ENCODE measurements at regions not wholly inside any gene's neighbourhood (a gene's known extent, or its start where the extent isn't known, plus 50 kb on each side); places are given as distances from the start of the nearest gene placed in this dataset.
A peak's percentile ranks its signal among the peaks of the same experiment; 100 is the strongest.

GRCh38 chr15:69863446-69863845 is 234.3 kb downstream of the TLE3 start:
- Histone ChIP-seq H3K23ac (ENCODE audit: low read depth, low read length) (no peak overlapping the region), H3K9me3 (ENCODE audit: control insufficient read depth, insufficient read depth, low read length) (no peaks in the 10 kb centered on the region), H4K5ac (ENCODE audit: low read depth, low read length) (no peak overlapping the region), H3K79me1 (ENCODE audit: low read depth in 1 of 2, low read length in 2 of 2) (no peaks in the 10 kb centered on the region), H3K27ac (ENCODE audit: insufficient read depth, low read length) (peak overlapping the region; percentile 34; the same call in 1 of the 2 replicates), H3K18ac (ENCODE audit: low read depth, low read length) (peak overlapping the region; percentile 69), H2AK9ac (replicated peaks; ENCODE audit: low read depth, low read length, poor library complexity) (no peak overlapping the region), H4K8ac (ENCODE audit: low read depth in 2 of 2, low read length in 2 of 2) (peak overlapping the region in 1 of 2 experiments; percentile 43; a peak in 2 of 4 replicates), H3K4me1 (ENCODE audit: control insufficient read depth, insufficient read depth, low read length) (peaks cover 18% of the 10 kb centered on the region), H3K27me3 (ENCODE audit: control insufficient read depth, insufficient read depth, low read length) (no peaks in the 10 kb centered on the region; the same call in 1 of the 2 replicates), H2BK120ac (ENCODE audit: low read depth, low read length) (peak overlapping the region; percentile 46; the same call in 1 of the 2 replicates), H2BK20ac (ENCODE audit: low read depth, low read length) (peak overlapping the region; percentile 58; the same call in 1 of the 2 replicates), H3K4me2 (ENCODE audit: low read depth, low read length) (no peak overlapping the region), H2BK15ac (ENCODE audit: low read depth, low read length) (no peak overlapping the region; the same call in 2 of the 3 replicates), H3K4ac (ENCODE audit: low read depth, low read length) (peak overlapping the region; percentile 23), H2BK5ac (ENCODE audit: low read depth, low read length, poor library complexity, severe bottlenecking) (no peak overlapping the region), H4K91ac (ENCODE audit: insufficient read depth, low read depth, low read length) (peak overlapping the region; percentile 12; the same call in 1 of the 2 replicates), H3K9me1 (ENCODE audit: insufficient read depth, low read length) (peaks cover 10% of the 10 kb centered on the region), H3K4me3 (ENCODE audit: insufficient read depth, low read depth, low read length) (no peak overlapping the region), H4K20me1 (ENCODE audit: insufficient read depth, low read length) (no peaks in the 10 kb centered on the region), H3K56ac (ENCODE audit: extremely low read depth, insufficient read depth, low read length) (no peak overlapping the region), H3K9ac (ENCODE audit: low read depth, low read length) (no peak overlapping the region), H2AFZ (replicated peaks; ENCODE audit: low read length, poor library complexity) (no peak overlapping the region), H2AK5ac (ENCODE audit: low read depth, low read length) (peak overlapping the region; percentile 46; the same call in 1 of the 2 replicates), H3K36me3 (ENCODE audit: control insufficient read depth, insufficient read depth, low read length) (no peaks in the 10 kb centered on the region), H3K14ac (replicated peaks; ENCODE audit: low read depth, low read length) (peak overlapping the region; percentile 10; the same call in 1 of the 2 replicates)
- TF ChIP-seq SMC3 (IDR thresholded peaks at IDR 0.05; ENCODE audit: low read depth, low read length): no peak
- TF ChIP-seq FOS (IDR thresholded peaks at IDR 0.05; ENCODE audit: low read depth, low read length): no peak
- TF ChIP-seq RAD21 (IDR thresholded peaks at IDR 0.05; ENCODE audit: low read length): no peak
- no peak for TF ChIP-seq MAFK (IDR thresholded peaks at IDR 0.05; ENCODE audit: low read depth, low read length)
- no TSS peak for BruUV-seq (replicated peaks)
- in situ Hi-C loops (cut with MboI; ENCODE audit: low sequenced_read_pairs): no loop called here
- DNase-seq: no peak
- ATAC-seq (ENCODE audit: low read depth): peak; percentile 10; the same call in 1 of the 2 replicates
- ChIA-PET POLR2A (ENCODE audit: unreplicated experiment) (no interaction called here), CTCF (interaction anchor here (0.7 kb wide), 1 partner anchor 55 kb away, joined by 3 read pairs; no protein-coding TSS in a partner anchor)
- dilution Hi-C loops (cut with HindIII; ENCODE audit: low sequenced_read_pairs, unreplicated experiment): no loop called here
- intact Hi-C loops (cut with micrococcal nuclease): loop anchor here (2.0 to 5.0 kb wide), 2 partner anchors 39 to 103 kb away; no protein-coding TSS in a partner anchor
- 60% methylated on average over 1 of the region's 2 CpGs; no CpG with 5 or more reads in 1 of the 2 experiments for WGBS, 2 experiments (ENCODE audit: extremely low coverage in 2 of 2, insufficient read length in 1 of 2)
